ENCODE measurements at regions not wholly inside any gene's neighbourhood (a gene's known extent, or its start where the extent isn't known, plus 50 kb on each side); places are given as distances from the start of the nearest gene placed in this dataset.

DNA sequence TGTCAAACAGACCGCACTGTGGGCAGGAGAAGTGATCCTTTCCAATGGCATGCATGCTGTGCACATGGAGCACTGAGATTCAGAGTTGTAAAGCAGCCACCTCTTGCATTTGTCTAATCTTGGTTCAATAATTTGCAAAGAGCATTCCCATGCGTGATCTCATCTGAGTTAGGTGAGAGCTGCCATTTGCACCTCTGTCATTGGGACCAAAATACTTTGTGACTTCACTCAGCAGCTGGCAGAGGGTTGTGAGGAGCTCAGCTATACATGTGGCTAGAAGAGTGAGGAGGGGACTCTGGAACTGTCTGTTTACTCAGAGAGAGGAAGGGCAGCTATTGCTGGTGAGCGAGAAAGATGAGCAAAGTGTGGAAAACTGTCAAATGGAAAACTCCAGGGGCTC lies 265.1 kb upstream of the TNP1 start:
- no peak for DNase-seq (ENCODE audit: low read depth, low spot score)
- no peak overlapping the region for H3K9ac ChIP-seq (ENCODE audit: insufficient read length)

DNA sequence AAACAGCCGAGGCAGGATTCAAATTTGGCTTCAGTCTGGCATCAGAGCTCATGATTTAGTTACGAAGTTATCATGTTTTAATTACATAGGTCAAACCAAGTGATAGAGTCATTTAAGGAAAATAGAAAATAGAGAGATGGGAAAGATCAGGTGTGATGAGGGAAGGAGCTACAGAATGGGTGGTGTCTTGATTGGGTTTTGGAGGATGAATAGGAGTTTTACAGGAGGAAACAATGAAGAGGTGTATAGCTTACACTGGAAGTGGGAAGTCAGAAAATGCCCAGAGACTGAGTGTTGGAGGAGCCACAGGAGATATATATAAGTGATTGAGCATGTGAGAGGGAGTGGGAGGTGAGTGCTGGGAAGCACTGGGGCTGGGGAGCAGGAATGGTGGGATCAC lies 264.2 kb upstream of the TNP1 start:
- TF ChIP-seq FOXP2 (optimal IDR thresholded peaks at IDR 0.05; ENCODE audit: control extremely low read depth, extremely low read length, insufficient read depth) (no peak), POLR2AphosphoS5 (IDR thresholded peaks at IDR 0.05; ENCODE audit: borderline replicate concordance, low read depth, low read length) (no peak), EZH2 (IDR thresholded peaks at IDR 0.05) (no peak)
- Histone ChIP-seq H3K9ac (ENCODE audit: insufficient read length) (no peak overlapping the region), H3K4me3 (no peak overlapping the region), H3K27ac (no peak overlapping the region), H3K9me3 (ENCODE audit: low read depth, low read length) (no peaks in the 10 kb centered on the region), H3K36me3 (ENCODE audit: insufficient read depth, low read length) (no peaks in the 10 kb centered on the region)
- DNase-seq (ENCODE audit: low read depth, low spot score), result no peak

More for the DNA sequence above, 265.1 kb upstream of the TNP1 start:
- TF ChIP-seq POLR2AphosphoS5 (IDR thresholded peaks at IDR 0.05; ENCODE audit: borderline replicate concordance, low read depth, low read length) (no peak), FOXP2 (optimal IDR thresholded peaks at IDR 0.05; ENCODE audit: control extremely low read depth, extremely low read length, insufficient read depth) (no peak), EZH2 (IDR thresholded peaks at IDR 0.05) (no peak)
- H3K36me3 ChIP-seq (ENCODE audit: insufficient read depth, low read length), result no peaks in the 10 kb centered on the region
- no peaks in the 10 kb centered on the region for H3K9me3 ChIP-seq (ENCODE audit: low read depth, low read length)
- H3K4me3 ChIP-seq, result no peak overlapping the region
- no peak overlapping the region for H3K27ac ChIP-seq

DNA sequence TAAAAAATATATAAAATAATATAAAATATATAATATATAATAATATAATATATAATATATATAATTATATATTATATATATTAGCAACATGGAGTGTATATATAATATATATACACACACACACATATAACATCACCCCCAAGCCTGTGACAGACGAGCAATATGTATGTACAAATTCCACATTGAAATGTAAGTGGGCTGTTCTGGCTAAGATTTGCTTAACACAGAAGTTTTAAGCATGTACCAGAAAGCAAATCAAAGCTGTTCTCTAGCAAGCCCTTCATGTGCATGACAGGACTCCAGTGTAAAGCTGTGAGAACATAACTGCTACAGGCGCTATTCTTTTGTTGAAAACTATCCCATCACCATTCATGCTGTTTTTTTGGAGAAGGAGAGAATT lies 261.7 kb upstream of the TNP1 start:
- no peak overlapping the region for H3K27ac ChIP-seq
- no peaks in the 10 kb centered on the region for H3K36me3 ChIP-seq (ENCODE audit: insufficient read depth, low read length)
- no peak for DNase-seq (ENCODE audit: low read depth, low spot score)
- no peak overlapping the region for H3K4me3 ChIP-seq
- H3K9me3 ChIP-seq (ENCODE audit: low read depth, low read length), result no peaks in the 10 kb centered on the region
- TF ChIP-seq EZH2 (IDR thresholded peaks at IDR 0.05), result no peak
- no peak for TF ChIP-seq POLR2AphosphoS5 (IDR thresholded peaks at IDR 0.05; ENCODE audit: borderline replicate concordance, low read depth, low read length)
- no peak for TF ChIP-seq FOXP2 (optimal IDR thresholded peaks at IDR 0.05; ENCODE audit: control extremely low read depth, extremely low read length, insufficient read depth)
- H3K9ac ChIP-seq (ENCODE audit: insufficient read length), result no peak overlapping the region

DNA sequence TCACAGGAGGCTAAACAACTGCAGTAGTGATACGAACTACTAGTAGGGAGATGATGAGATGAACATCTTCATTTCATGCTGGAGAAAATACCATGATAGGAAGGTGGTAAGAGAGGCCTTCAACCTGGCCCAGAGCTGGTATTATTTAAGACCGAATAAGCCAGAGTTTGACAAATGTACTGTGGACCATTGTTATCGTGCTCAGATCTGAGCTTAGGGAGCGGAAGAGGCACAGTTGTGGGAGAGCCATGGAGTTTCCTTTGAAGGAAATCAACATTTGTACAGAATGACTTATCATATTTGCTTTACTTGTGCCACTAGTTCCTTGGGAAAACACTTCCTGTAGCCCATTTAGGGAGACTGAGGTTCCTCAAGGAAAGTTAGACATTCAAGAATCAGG lies 260.6 kb upstream of the TNP1 start:
- Histone ChIP-seq H3K9me3 (ENCODE audit: low read depth, low read length) (no peaks in the 10 kb centered on the region), H3K4me3 (no peak overlapping the region), H3K27ac (no peak overlapping the region), H3K36me3 (ENCODE audit: insufficient read depth, low read length) (no peaks in the 10 kb centered on the region), H3K9ac (ENCODE audit: insufficient read length) (no peak overlapping the region)
- TF ChIP-seq EZH2 (IDR thresholded peaks at IDR 0.05) (no peak), POLR2AphosphoS5 (IDR thresholded peaks at IDR 0.05; ENCODE audit: borderline replicate concordance, low read depth, low read length) (no peak), FOXP2 (optimal IDR thresholded peaks at IDR 0.05; ENCODE audit: control extremely low read depth, extremely low read length, insufficient read depth) (no peak)
- DNase-seq (ENCODE audit: low read depth, low spot score), result no peak

DNA sequence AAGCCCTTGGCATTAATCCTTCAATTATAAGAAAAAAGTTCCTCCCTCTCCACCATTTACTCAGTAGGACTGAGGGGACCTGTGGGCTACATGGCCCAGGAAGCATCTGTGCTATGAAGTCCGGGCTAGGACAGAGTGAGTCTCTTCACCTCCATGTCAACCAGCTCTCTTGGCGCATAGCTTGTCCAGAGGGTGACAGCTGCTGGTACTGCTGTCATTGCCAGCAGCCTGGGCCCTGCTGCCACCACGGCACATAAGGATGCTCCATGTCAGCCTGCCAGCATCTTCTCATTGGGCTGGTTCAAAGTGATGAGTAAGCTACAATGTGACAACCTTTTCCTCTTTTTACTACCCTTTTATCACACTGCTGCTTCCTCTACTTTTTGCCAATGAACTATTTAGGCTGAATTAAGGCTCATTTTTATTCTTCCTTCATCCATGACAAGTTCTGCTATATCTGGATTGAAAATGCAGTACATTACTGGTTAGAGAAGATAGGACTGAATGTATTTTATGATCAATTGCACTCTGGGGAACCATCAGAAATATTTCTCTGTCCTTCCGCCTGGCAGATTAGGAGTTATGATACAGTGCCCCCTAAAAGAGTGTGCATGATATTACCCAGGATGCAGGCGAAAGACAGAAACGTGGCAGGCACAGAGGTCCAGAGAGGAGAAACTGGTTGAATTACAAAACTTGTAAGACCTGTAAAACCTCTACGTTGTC lies 258.9 kb upstream of the TNP1 start:
- no peaks in the 10 kb centered on the region for H3K9me3 ChIP-seq (ENCODE audit: low read depth, low read length)
- H3K27ac ChIP-seq, result no peak overlapping the region
- DNase-seq (ENCODE audit: low read depth, low spot score), result no peak
- H3K9ac ChIP-seq (ENCODE audit: insufficient read length), result no peak overlapping the region
- H3K4me3 ChIP-seq, result no peak overlapping the region
- H3K36me3 ChIP-seq (ENCODE audit: insufficient read depth, low read length), result no peaks in the 10 kb centered on the region
- TF ChIP-seq FOXP2 (optimal IDR thresholded peaks at IDR 0.05; ENCODE audit: control extremely low read depth, extremely low read length, insufficient read depth) (no peak), POLR2AphosphoS5 (IDR thresholded peaks at IDR 0.05; ENCODE audit: borderline replicate concordance, low read depth, low read length) (no peak), EZH2 (IDR thresholded peaks at IDR 0.05) (no peak)

DNA sequence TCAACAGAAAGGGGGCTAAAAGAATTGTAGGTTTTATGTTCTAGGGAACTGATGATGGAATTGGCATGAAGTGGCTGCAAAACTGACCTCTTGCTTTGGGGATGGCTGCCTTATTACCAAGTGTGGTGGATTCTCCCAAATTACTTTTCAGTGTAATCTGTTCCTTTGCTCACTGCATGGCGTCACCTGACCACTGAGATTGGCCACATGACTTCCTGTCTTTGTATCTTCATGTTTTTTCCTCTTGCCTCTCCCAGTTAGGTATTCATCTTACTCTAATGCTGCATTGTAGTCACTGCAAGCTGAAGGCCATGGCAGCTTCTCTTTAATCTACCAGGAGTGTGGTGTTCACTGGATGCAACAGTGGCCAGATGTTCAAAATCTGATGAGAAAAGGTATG lies 257.7 kb upstream of the TNP1 start:
- TF ChIP-seq FOXP2 (optimal IDR thresholded peaks at IDR 0.05; ENCODE audit: control extremely low read depth, extremely low read length, insufficient read depth) (no peak), POLR2AphosphoS5 (IDR thresholded peaks at IDR 0.05; ENCODE audit: borderline replicate concordance, low read depth, low read length) (no peak), EZH2 (IDR thresholded peaks at IDR 0.05) (no peak)
- no peak for DNase-seq (ENCODE audit: low read depth, low spot score)
- H3K9ac ChIP-seq (ENCODE audit: insufficient read length), result no peak overlapping the region

DNA sequence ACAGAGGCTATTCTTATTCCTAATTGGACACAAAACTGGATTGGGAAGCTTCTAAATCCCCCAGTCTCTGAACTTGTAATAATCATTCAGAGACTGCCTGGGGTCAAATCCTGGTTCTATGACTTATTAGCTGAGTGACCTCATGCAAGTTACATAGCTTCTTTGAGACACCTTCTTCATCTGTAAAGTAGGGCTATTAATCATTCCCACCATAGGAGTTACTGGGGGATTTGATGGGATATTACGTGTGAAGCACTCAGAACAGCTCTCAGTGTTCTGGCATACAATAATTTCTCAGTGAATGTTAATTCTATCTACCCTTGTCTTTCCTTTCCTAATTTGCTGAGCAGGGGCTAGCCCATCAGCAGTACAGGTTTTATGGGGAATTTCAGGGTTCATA lies 256.7 kb upstream of the TNP1 start:
- H3K9ac ChIP-seq (ENCODE audit: insufficient read length), result no peak overlapping the region
- H3K4me3 ChIP-seq, result no peak overlapping the region
- TF ChIP-seq POLR2AphosphoS5 (IDR thresholded peaks at IDR 0.05; ENCODE audit: borderline replicate concordance, low read depth, low read length) (no peak), FOXP2 (optimal IDR thresholded peaks at IDR 0.05; ENCODE audit: control extremely low read depth, extremely low read length, insufficient read depth) (no peak), EZH2 (IDR thresholded peaks at IDR 0.05) (no peak)
- H3K9me3 ChIP-seq (ENCODE audit: low read depth, low read length), result no peaks in the 10 kb centered on the region
- no peaks in the 10 kb centered on the region for H3K36me3 ChIP-seq (ENCODE audit: insufficient read depth, low read length)
- no peak for DNase-seq (ENCODE audit: low read depth, low spot score)
- H3K27ac ChIP-seq, result no peak overlapping the region

More for the DNA sequence above, 257.7 kb upstream of the TNP1 start:
- Histone ChIP-seq H3K4me3 (no peak overlapping the region), H3K27ac (no peak overlapping the region), H3K9me3 (ENCODE audit: low read depth, low read length) (no peaks in the 10 kb centered on the region), H3K36me3 (ENCODE audit: insufficient read depth, low read length) (no peaks in the 10 kb centered on the region)

DNA sequence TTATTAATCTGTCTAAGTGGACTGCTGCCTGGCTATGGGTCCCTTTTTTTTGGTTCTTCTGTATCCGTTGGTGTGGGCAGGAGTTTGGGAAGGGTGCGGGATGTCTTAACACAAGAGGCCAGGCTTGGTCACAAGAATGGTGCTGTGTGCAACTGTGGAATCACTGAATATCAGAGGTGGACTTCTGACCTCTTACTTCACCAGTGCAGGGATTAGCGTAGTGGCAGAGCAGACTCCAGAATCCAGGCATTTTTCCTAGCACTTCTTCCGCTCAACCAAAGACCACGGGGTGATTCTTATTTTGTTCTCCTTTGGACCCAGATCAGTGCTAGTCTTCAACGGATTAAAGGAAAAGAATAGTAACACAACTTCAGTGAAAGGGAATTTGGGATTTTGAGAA lies 254.3 kb upstream of the TNP1 start:
- no peak for DNase-seq (ENCODE audit: low read depth, low spot score)
- Histone ChIP-seq H3K27ac (no peak overlapping the region), H3K4me3 (no peak overlapping the region), H3K9me3 (ENCODE audit: low read depth, low read length) (no peaks in the 10 kb centered on the region), H3K36me3 (ENCODE audit: insufficient read depth, low read length) (no peaks in the 10 kb centered on the region), H3K9ac (ENCODE audit: insufficient read length) (no peak overlapping the region)
- no peak for TF ChIP-seq FOXP2 (optimal IDR thresholded peaks at IDR 0.05; ENCODE audit: control extremely low read depth, extremely low read length, insufficient read depth)
- no peak for TF ChIP-seq EZH2 (IDR thresholded peaks at IDR 0.05)
- no peak for TF ChIP-seq POLR2AphosphoS5 (IDR thresholded peaks at IDR 0.05; ENCODE audit: borderline replicate concordance, low read depth, low read length)

DNA sequence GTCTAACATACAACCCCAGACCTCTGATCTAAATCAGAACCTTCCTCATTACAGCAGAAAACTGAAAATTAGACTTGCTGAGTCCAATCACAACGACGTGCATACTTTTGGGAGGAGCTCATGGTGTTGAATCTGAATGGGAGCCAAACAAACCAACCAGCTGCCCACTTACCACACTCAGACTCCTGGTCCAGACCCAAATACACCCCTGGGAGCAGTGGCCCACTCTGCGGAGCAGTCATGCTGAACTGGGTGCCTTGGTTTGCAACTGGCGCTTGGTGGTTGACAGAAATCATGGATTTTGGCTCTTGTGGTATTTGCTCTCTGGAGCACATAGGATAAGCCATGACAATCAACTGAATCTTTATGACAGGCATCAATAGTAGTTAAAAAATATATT lies 253.6 kb upstream of the TNP1 start:
- DNase-seq (ENCODE audit: low read depth, low spot score), result no peak
- no peaks in the 10 kb centered on the region for H3K36me3 ChIP-seq (ENCODE audit: insufficient read depth, low read length)
- TF ChIP-seq POLR2AphosphoS5 (IDR thresholded peaks at IDR 0.05; ENCODE audit: borderline replicate concordance, low read depth, low read length) (no peak), EZH2 (IDR thresholded peaks at IDR 0.05) (no peak), FOXP2 (optimal IDR thresholded peaks at IDR 0.05; ENCODE audit: control extremely low read depth, extremely low read length, insufficient read depth) (no peak)
- H3K4me3 ChIP-seq, result no peak overlapping the region
- no peak overlapping the region for H3K9ac ChIP-seq (ENCODE audit: insufficient read length)
- no peaks in the 10 kb centered on the region for H3K9me3 ChIP-seq (ENCODE audit: low read depth, low read length)
- no peak overlapping the region for H3K27ac ChIP-seq

All from SK-N-MC (cell line).